Spleen (tissue), 7 donors: ENCODE measurements at regions not wholly inside any gene's neighbourhood (a gene's known extent, or its start where the extent isn't known, plus 50 kb on each side); places are given as distances from the start of the nearest gene placed in this dataset.

Experiments used
- POLR2A ChIP-seq, 3 donors: fragments of 450-650 bp; IDR thresholded peaks; one replicate each; pipeline ENCODE4 v1.5.1; 2017; ENCODE audit warnings: antibody characterized with exemption in 3 of 3, mild to moderate bottlenecking in 1 of 3
- POLR2AphosphoS5 ChIP-seq, 3 donors: sonication (generic); formaldehyde crosslinking; IDR thresholded peaks; one replicate each; pipeline ENCODE4 v1.5.1; 2017; ENCODE audit warnings: antibody characterized with exemption in 3 of 3
- TF ChIP-seq, protein P1 (sequence below), 11 experiments: fragments of 200-600 bp in 7 of 11; fragments of 450-650 bp in 4 of 11; sonication (generic) in 4 of 11; IDR thresholded peaks in 8 of 11; conservative IDR thresholded peaks in 3 of 11; 1 replicate in 7 of 11; 2 replicates in 4 of 11; pipeline versions ENCODE4 v1.4.0 to v1.8.0; 2016 to 2021; ENCODE audit warnings: antibody characterized with exemption in 11 of 11, inconsistent platforms in 4 of 11, mild to moderate bottlenecking in 1 of 11
- donor health status: DM: no; HTN: no; CAD: no; lungs with moderate emphysema.
- donor health status: DM: no; HTN: no; CAD: no.
- donor health status: DM: no; HTN: no; CAD: no.

DNA sequence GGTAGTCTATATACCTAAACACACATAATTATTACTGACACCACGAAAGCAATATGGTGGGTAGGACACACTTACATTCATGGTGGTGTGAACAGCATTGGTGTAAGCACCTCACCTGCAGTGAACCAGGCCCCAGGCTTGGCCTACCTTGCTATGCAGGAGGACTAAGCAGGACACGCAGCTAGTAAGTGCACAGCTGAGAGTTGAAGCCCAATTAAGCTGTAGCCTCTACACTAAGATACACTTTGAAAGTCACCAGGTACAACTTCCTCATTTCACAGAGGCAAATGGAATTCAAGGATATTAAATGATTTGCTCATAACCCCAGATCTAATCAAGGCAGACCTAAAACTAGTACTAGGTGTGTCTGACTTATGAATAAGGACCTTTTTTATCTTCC is 145.8 kb upstream of the PAPPA start:
- TF ChIP-seq, protein P1, sequence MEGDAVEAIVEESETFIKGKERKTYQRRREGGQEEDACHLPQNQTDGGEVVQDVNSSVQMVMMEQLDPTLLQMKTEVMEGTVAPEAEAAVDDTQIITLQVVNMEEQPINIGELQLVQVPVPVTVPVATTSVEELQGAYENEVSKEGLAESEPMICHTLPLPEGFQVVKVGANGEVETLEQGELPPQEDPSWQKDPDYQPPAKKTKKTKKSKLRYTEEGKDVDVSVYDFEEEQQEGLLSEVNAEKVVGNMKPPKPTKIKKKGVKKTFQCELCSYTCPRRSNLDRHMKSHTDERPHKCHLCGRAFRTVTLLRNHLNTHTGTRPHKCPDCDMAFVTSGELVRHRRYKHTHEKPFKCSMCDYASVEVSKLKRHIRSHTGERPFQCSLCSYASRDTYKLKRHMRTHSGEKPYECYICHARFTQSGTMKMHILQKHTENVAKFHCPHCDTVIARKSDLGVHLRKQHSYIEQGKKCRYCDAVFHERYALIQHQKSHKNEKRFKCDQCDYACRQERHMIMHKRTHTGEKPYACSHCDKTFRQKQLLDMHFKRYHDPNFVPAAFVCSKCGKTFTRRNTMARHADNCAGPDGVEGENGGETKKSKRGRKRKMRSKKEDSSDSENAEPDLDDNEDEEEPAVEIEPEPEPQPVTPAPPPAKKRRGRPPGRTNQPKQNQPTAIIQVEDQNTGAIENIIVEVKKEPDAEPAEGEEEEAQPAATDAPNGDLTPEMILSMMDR (IDR thresholded peaks at IDR 0.05 in 8 of 11, conservative IDR thresholded peaks at IDR 0.05 in 3 of 11), result no peak
- TF ChIP-seq POLR2A (IDR thresholded peaks at IDR 0.05), result no peak
- TF ChIP-seq POLR2AphosphoS5 (IDR thresholded peaks at IDR 0.05), result no peak
